Esophagus squamous epithelium (tissue), 4 donors: ENCODE measurements at regions not wholly inside any gene's neighbourhood (a gene's known extent, or its start where the extent isn't known, plus 50 kb on each side); places are given as distances from the start of the nearest gene placed in this dataset.

Experiments used
- POLR2A ChIP-seq, 4 donors: fragments of 450-650 bp; IDR thresholded peaks; one replicate each; pipeline ENCODE4 v1.6.1; 2017; ENCODE audit warnings: antibody characterized with exemption in 4 of 4, mild to moderate bottlenecking in 4 of 4, moderate library complexity in 3 of 4
- TF ChIP-seq, protein P1 (sequence below), 6 experiments: fragments of 450-650 bp in 4 of 6; fragments of 200-600 bp in 2 of 6; sonication (generic) in 2 of 6; IDR thresholded peaks; one replicate each; pipeline ENCODE4 v1.5.1; 2016 to 2019; ENCODE audit warnings: antibody characterized with exemption in 6 of 6, mild to moderate bottlenecking in 4 of 6, moderate library complexity in 4 of 6

- TF ChIP-seq, protein P1, sequence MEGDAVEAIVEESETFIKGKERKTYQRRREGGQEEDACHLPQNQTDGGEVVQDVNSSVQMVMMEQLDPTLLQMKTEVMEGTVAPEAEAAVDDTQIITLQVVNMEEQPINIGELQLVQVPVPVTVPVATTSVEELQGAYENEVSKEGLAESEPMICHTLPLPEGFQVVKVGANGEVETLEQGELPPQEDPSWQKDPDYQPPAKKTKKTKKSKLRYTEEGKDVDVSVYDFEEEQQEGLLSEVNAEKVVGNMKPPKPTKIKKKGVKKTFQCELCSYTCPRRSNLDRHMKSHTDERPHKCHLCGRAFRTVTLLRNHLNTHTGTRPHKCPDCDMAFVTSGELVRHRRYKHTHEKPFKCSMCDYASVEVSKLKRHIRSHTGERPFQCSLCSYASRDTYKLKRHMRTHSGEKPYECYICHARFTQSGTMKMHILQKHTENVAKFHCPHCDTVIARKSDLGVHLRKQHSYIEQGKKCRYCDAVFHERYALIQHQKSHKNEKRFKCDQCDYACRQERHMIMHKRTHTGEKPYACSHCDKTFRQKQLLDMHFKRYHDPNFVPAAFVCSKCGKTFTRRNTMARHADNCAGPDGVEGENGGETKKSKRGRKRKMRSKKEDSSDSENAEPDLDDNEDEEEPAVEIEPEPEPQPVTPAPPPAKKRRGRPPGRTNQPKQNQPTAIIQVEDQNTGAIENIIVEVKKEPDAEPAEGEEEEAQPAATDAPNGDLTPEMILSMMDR (IDR thresholded peaks at IDR 0.05) = no peak
- no peak for TF ChIP-seq POLR2A (IDR thresholded peaks at IDR 0.05)
Measured at GRCh38 chr7:50181081-50181480, 88.0 kb upstream of the ZPBP start.
